ENCODE measurements at regions not wholly inside any gene's neighbourhood (a gene's known extent, or its start where the extent isn't known, plus 50 kb on each side); places are given as distances from the start of the nearest gene placed in this dataset.

DNA sequence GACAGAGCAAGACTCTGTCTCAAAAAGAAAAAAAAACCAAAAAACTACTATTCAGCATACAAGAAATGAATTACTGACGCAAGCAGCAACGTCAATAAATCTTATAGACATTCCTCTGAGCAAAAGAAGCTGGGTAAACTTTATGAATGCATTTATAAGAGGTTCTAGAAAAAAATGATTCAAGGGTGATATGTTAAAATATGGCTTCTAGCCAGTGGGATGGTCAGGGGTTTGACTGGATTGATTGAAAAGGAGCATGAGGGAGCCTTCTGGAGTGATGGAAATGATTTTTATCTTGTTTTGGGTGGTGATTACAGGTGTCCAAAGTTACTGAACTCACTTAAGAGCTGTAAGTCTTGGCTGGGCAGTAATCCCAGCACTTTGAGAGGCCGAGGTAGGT is 64.9 kb upstream of the SALL4 start:
- DNase-seq, result no peak

DNA sequence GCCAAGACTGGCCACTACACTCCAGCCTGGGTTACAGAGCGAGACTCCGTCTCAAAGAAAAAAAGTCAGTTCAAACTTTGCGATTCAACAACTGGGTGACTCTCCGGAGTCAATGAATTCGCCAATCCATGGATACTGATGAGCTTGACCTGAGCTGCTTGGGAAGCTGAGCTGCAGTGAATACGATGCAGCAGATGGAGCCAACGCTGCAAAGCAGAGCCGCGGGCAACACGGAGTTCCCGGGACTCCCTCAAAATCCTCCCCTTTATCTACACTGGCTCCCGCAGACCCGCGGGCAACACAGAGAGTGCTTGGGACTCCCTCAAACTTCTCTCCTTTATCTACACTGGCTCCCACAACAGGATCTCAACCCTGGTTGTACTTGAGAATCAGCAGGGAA is 62.6 kb upstream of the SALL4 start:
- no peak for DNase-seq

DNA sequence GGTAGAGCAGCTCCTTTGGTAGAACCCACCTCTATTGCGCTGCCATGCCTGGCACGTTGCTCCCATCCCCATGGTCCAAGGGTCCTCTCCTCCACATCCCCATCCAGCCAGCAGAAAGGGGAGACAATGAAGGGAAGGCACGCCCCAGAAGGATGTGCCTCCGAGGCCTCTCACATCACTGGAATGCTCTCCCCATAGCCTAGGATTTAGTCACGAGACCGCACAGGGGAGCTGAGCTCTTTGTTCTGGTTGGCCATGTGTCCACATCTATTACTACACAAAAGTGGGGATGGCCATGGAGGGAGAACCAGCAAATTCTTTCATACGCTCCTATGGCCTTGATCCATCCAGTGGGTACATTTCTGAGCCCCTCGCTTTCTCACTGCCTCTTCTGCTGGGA is 60.5 kb upstream of the SALL4 start:
- no peak for DNase-seq

DNA sequence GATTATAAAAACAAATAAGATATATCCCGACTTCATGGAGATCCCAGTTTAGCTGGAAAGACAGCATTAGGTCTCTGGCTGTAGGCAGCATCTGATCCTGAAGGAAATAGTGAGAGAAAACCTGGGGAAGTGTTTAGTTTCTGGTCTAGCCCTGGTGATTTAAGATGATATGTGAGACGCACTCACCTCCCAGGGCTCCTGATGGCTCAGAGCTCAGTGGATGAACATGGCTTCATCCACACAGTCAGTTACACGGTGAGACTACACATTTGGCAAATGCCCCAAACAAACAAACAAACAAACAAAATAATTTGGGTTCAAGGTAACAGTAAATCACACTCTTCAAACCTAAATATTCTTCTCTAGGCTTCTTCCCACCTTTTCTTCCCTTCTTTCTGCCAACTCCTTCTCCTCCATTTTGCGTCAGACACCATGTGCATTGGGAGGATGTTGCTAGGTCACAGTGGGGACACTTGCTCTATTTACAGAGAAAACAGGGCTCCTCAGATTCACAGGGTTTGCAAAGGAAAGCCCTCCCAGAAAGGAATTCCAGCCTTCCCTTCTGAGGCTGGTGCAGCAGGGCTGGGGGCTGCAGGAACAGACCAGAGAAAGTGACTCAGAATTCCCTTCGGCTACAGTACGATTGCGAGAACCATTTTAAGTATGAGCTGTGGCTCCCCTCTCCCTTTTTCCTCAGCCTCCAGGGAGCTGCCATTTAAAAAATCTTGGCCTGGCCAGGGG is 59.6 kb upstream of the SALL4 start:
- no peak for DNase-seq

DNA sequence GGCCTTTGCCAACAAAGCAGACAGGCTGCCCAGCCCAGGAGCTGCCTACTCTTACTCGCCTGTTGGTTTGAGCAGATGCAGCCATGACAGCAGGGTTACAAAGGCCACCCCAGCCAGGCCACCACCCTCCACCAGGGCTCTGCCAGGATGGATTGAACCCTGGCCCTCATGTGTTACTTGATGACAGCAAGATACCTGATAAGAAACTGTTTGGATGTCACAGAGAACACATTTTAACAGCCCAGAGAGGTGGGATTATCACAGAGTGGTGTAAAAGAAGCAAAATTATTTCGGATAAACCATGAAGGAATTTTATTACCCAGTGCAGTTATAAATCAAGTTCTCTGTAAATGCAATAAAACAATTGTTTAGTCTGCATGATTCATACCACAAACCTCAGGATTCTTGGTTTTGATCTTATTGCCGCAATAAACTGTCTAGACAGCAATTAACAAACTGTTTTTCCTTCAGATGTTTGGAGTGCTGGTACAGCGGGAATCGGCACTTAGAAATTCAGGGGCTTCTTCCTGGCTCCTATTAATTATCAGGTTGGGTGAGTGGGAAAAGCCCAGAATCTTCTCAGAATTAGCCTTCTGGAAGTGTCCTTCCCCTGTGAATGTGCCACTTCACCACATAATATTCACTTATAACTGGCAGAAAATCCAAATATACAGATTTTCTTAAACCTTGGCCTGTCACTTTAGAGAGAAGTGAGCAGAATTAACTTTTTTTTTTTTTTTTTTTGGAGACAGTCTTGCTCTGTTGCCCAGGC is 58.0 kb upstream of the SALL4 start:
- no peak for DNase-seq

DNA sequence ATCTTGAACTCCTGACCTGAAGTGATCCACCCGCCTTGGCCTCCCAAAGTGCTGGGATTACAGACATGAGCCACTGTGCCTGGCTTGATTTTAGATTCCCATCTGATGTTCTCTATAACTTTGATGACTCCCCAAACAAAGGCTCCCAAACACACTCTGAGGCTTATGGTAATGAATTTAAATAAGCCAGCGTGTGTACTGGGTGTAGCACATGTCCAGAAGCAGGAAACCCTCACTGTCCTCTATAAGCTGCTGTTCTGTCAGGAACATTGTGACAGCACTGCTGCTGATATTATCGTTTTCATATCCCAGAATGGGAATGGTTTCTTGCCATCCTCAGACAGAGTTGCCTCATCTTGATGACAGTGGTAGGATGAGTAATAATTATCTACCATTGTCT is 54.1 kb upstream of the SALL4 start:
- no peak for DNase-seq

DNA sequence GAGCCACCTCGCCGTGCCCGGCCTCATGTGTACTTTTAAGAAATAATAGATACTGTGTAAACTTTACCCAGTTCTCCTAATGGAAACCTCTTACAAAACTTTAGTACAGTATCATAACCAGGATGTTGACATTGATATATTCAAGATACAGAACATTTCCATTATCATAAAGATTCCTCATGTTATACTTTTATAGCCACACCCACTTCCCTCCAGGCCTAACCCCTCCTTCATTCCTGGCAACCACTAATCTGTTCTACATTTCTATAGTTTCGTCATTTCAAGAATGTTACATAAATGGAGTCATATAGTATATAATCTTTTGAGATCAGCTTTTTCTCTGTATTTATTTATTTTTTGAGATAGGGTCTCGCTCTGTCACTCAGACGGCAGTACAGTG is 52.6 kb upstream of the SALL4 start:
- DNase-seq, result no peak

All from NCI-H446 (cell line).